ENCODE measurements at regions not wholly inside any gene's neighbourhood (a gene's known extent, or its start where the extent isn't known, plus 50 kb on each side); places are given as distances from the start of the nearest gene placed in this dataset.

DNA sequence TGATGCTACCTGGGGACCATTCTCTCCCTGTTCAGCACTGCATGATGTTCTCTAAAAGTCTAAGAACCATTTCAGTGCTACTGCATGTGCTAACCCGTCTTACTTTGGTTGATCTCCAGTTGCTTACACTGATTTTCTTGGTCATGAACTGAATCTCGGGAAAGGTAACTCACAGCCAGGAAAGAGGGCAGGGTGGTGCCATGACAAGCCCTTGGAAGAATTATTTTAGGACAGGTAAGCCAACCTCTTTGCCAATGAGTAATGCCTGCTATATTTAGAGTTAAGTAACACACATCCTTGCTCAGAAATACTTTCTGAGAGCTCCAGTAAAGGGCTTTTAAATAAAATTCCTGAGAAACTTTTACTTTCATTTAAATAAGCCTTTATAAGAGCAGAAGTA, 126.7 kb downstream of the ARL4A start:
- TF ChIP-seq POLR2AphosphoS5 (IDR thresholded peaks at IDR 0.05; ENCODE audit: low read depth, low read length) (no peak), POLR2A (IDR thresholded peaks at IDR 0.05; ENCODE audit: low read depth, low read length) (no peak)

Data from GM12892 (cell line).